AG08395 (cell line): ENCODE measurements at regions not wholly inside any gene's neighbourhood (a gene's known extent, or its start where the extent isn't known, plus 50 kb on each side); places are given as distances from the start of the nearest gene placed in this dataset.
"Not testable (repeated sequence)": the region's sequence is repeated elsewhere in the genome, so short reads cannot be mapped to it uniquely, and the experiment has no call there.

Source experiments
- DNase-seq: peaks from one replicate; pipeline ENCODE4 v3.0.0; 2012; ENCODE audit warnings: mixed read lengths, low spot score

DNA sequence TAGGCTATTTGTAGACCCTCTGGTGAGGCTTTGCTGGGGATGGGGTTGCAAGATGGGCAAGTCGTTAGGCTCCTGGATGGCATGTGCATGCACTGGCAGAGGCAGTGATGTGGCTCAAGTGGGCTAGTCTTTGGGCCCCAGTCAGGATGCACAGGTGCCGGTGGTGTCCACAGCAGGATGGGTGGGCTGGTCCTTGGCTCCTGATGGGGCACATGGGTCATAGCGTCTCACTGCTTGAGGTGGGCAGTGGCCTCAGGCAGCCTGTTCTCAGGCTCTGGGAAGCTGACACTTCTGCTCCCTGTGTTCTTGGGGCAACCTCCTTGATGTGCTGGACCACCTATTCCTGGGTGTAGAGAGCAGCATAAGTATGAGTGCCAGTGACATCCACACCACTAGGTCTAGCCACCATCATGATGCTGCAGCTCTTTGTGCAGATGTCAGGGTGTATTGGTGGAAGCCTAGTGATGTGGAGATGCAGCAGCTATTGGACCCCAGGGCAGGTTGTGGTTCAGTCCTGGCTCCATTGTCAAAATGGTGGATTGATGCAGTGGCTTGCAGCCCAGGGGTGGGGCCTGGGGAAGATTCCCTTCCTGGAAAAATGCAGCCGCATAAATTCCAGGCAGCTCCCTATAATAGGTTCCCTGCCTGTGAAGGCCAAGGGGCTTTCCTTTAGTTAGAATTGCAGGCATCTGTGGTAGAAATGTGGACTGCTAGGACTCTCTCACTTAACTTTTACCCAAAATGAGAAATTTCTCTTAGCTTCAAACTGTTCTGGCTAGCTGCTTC lies 742.5 kb upstream of the MDGA2 start:
- DNase-seq, result no peak

DNA sequence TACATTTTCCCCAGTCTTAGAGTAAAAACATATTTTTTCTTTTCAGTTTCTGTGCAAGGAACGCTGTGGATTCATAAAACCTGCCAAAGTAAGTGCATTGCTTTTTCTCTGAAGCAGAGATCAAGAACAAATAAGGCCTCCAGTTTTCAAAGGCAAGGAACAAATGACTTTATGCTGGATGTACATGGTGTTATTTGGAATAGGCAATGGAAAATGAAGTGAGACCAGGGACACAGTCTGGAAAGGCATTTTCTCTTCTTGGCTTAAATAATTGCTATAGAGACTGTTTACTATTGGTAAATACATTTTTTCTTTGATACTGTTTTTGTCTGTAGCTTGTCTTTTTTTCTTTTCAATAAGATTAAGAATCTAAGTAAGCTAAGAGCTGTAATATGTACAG lies 725.9 kb upstream of the MDGA2 start:
- no peak for DNase-seq

DNA sequence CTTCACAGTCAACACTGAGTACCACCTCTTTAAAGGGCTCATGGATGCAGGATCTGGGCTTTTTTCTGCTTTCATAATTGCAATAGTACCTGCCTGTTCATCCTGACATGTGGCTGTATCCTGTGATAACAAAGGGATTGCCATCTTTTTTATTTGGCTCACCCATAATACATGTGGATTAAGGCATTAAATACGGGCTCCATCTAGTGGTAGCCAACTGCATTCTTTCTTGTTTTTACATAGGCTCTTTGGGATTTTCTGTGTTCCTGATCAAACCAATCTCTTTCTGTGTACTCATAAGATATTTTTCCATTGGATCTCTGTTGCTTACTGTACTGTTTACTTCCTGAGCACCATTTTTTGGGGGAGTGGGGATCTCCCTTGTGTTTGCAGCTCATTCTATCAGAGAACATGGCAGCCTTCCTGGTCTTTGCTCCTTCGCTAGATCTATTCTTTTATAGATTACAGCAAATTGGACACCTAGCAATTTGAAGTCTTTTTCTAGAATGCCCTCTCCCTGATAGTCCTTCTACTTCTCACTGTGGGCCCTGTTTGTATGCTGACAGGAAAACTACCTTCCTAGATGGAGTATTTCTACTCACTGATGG lies 723.4 kb upstream of the MDGA2 start:
- peak; percentile 3 for DNase-seq

DNA sequence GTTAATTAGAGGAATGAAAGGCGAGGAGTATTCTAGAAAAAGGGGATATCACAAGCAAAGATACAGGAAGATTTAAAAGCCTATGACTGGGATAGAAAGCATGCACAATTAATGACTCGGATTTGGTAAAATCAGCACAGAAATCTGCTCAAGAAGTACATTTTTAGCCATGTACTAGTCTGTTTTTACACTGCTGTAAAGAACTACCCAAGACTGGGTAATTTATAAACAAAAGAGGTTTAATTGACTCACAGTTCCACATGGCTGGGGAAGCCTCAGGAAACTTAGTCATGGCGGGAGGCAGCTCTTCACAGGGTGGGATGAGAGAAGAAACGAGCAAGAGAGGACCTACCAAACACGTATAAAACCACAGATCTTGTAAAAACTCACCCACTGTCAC lies 716.3 kb upstream of the MDGA2 start:
- no peak for DNase-seq

DNA sequence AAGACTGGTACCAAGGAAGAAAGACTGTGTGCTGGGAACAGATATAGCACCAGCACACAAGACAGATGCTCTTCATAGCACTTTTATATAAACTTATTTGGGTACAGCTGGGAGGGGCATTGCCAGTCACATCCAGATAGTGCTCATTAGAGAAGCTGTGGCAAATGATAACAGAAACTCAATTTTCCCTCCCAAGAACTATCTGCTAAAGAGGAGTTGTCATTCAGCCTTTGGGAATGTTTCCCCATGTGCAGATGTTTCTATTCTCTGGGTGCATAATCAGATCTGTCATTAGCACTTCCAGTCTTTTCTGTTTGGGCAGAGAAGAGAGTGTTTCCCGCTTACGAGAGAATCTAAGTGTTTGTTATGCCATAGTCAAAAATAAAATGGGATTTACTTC lies 714.9 kb upstream of the MDGA2 start:
- DNase-seq, result no peak

DNA sequence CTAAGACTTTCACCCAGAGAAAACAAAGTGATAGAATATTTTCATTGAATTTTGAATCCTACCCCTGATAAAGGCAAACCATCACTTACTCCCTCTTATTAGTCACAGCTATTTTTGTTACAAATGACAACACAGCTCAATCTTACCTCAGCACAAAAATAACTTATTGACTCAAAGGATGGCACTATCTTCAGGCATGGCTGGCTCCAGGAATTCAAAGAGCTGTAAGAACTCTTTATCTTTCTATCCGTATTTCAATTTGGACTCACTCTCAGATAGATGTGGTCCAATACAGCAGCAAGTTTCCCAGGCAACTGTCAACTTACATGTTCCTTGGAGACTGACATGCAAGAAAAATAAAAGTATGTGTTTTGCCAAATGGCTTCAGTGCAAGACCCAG lies 709.4 kb upstream of the MDGA2 start:
- DNase-seq, result no peak

DNA sequence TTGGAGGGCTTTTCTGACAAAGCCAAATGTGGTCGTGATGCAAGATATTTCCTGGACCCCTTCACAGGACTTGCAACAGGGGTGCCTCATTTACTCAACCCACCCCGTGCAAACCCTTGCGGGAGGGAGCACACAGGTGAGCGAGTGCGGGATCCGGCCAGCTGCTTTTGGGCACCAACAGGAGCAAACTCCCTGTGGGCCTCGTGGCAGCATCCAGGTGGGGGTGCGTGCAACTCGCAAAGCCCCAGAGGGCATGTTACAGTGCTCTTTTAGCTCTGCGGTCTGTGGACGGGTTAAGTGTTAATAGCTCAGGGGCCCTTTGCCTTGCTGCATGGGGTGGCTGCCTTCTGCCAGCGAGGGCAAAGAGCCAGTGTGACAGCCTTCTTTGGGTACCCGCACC lies 707.6 kb upstream of the MDGA2 start:
- no peak for DNase-seq

DNA sequence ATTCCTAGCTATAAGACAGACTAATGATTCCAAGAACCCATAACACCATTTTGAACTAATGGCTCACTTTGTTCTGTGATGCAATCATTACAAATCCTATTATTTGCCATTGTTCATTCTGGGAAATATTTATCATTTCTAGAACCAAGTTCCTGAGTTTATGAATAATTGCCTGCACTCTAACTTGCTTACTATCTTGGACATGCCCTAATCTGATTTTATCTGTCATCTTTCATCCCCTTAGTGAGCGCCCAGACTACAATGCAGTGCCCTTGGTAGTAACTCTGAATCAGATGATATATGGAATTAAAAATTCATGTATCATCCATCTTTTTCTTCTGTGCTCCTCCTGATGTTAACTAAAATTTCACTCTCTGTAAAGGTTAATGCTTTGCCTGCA lies 703.1 kb upstream of the MDGA2 start:
- no peak for DNase-seq

DNA sequence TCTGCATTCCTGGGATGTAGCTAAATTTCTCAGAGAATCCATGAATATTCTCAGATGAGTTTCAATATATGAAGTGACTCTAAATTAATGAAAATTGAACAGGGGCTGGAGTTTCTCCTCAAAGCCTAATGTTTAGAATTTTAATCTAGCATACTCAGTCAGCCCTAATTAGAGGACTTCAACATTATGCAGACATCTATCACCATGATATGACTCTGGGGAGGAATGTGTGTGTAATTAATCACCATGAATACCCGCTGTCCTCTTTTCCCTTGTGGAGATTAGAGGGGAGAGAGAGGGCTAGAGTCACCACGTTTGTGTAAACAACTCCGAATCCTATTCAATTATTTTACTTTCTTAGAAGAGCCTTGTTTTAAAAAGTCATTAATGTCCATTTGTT lies 698.6 kb upstream of the MDGA2 start:
- DNase-seq, result no peak

DNA sequence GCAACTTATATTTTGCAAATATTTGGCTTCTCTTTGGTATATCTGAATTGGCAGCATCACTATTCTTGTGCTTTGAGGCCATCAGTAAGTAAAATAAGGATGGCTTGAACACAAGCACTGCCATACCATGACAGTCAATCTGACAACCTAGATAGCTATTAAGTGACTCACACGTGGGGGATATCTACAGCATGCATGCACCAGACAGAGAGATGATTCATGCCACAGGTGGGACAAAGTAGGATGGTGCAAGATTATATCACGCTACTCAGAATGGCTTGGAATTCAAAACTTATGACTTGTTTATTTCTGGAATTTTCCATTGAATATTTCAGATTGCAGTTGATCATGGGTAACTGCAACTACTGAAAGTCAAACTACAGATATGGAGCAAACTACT lies 675.6 kb upstream of the MDGA2 start:
- no peak for DNase-seq

DNA sequence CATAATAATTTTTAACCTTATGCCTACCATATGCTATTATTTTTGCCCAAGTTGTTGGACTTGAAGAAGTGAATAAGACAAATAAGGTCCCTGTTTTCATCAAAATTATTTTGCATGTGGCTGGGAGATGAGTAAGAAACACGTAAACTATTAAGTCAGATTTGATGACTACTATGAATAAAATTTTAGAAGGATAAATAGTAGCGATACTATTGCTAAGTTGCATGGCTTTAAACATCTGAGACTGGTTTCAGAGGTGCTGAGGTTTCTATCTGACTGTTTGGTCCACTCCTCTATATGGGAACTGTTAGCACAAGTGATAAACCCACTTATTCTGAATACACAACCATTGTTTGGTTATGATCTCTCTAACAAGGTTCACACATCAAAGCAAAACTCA lies 674.3 kb upstream of the MDGA2 start:
- DNase-seq, result no peak

DNA sequence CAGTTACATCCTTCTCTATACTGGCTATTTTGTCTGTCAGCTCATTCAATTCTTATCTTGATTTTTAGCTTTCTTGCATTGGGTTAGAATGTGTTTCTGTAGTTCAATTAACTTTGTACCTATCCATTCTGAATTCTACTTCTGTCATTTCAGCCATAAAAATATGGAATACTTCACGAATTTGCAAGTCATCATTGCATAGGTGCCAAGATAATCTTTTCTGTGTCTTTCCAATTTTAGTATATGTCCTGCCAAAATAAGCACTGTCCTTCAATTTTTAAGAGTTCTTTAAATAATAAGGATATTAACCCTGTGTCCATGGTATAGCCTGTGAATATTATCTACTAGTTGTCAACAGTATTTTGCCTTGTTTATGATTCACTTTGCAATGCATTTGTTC lies 665.7 kb upstream of the MDGA2 start:
- DNase-seq, result no peak

DNA sequence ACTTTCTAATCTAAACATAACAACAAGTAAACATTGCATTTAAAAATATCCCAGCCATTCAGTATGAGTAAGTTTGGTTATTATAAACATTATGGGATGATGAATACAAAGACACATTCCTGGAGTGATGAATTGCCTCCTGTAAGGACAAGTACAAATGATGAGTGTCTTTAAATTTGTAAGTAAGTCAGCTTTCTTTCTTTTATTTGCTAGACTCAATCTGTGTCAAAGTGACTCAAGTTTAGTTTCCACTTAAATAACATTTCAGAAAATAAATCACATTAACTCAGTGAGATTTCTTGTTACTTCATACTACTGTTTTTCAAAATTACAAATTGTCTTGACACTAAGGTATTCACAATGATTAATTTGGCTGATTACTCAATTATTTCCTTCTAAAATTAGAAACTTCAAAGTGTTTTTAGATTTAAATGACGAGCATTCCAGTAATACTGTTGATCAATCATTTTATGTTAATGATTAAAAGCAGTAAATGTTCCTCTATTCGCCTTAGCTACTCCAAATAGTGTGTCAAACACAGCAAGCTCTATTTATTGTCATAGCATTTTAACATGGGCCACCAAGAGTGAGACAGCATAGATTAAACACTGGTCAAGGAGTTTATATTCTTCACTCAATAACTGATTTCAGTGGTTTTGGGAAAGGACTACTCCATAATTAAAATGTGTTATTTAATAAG lies 658.0 kb upstream of the MDGA2 start:
- no peak for DNase-seq

DNA sequence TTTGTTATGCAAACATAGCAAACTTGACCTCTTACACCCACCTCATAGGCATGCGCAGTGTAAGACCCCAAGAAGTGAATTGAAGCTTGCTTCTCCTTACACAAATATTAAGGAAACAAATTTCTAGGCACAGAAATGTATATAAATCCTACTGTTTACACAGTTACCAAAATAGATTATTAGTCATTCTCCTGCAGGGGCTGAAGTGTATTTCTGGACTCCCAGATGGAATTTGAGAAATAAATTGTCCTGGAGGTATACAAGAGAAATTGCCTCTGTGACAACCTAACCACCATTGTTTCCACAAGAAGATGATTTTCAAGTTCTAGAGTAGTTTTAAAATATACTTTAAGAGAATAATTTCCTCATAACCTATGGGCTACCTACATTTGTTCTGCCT lies 656.0 kb upstream of the MDGA2 start:
- no peak for DNase-seq

DNA sequence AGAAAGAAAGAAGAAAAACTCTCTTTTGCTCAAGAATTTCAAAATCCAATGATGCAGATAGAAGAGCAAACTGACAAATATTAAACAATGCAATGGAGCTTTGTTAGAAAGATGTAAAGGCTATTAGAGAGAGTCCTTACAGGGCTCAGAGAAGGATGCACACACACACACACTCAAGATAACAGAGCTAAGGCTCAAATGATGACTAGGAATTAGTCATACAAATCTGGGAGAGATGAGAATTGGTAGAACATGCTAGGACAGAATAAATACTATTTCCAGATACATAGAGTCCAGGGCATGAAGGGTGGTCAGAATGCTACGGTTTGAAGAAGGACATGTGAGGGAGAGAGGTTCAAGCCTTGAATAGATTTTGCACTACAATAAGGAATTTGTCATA lies 650.1 kb upstream of the MDGA2 start:
- DNase-seq, result no peak

DNA sequence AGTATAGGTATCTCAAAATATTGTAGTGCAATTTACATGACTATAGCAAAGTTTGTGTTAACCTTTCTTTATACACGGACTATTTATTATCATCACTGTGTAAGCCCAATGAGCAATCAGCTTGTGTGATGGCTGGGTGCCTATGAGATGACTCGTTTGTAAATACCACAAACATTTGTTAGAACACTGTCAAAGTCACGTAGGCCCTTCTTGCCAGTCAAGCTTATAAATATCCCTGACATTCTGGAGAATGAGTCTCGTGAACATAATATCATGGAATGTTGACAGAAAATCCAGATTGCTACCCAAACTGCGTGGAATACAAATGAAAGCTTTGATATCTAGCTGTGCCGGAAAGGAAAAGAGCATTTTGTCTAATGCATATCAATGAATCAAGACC lies 648.3 kb upstream of the MDGA2 start:
- DNase-seq, result no peak

DNA sequence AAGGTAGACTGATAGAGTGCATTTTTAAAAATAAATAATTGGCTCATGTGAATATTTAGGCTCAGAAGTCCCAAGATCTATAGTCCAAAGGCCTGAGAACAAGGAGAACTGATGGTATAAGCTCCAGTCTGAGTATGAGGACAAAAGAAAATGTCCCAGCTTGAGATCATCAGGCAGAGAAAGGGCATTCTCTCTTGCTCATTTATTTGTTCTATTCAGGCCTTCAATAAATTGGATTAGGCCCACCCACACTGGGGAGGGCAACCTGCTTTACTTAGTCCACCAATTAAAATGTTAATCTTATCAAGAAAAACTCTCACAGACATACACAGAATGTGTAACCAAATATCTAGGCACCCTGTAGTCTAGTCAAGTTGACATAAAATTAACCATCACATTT lies 644.4 kb upstream of the MDGA2 start:
- DNase-seq, result no peak

DNA sequence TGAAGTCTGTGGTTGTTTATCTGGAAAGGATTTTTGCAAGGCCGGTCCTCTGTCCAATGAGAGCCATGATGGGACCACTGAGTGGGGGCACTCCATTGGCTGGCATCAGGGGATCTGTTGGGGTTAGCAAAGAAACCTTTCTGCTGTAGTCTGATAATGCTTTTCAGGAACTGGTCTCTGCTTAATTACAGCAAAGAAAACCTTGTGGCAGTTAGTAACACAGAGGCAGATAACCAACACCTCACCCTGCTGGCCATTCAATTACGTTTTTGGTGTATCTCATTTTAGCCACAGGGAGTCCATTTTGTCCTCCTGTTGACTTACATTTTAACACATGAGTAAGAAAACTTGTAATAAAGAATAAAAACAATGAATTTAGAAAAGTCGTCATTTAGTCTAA lies 629.3 kb upstream of the MDGA2 start:
- no peak for DNase-seq

DNA sequence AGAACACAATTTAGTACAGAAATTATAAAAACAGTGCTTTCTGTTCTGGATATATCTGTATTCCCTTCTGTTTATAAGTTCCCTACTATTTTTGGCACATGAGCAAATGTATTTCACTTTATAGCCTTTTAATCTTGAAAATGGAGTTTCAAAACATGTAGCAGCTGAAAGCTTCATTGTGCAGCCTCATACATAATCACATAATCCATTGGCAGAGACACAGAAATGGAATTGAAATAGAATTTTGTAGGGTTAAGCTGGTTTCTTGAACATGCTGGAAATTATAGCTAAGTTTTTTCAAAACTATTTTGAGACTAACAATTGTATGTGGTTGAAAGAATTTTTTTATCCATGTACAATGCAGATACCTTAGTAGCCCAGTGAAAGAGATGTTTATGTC lies 614.3 kb upstream of the MDGA2 start:
- DNase-seq, result no peak

DNA sequence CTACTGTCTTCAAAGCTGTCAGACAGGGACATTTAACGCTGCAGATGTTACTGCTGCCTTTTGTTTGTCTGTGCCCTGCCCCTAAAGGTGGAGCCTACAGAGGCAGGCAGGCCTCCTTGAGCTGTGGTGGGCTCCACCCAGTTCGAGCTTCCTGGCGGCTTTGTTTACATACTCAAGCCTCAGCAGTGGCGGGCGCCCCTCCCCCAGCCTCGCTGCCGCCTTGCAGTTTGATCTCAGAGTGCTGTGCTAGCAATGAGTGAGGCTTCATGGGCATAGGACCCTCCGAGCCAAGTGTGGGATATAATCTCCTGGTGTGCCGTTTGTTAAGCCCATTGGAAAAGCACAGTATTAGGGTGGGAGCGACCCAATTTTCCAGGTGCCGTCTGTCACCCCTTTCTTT lies 609.8 kb upstream of the MDGA2 start:
- not testable (repeated sequence) for DNase-seq

DNA sequence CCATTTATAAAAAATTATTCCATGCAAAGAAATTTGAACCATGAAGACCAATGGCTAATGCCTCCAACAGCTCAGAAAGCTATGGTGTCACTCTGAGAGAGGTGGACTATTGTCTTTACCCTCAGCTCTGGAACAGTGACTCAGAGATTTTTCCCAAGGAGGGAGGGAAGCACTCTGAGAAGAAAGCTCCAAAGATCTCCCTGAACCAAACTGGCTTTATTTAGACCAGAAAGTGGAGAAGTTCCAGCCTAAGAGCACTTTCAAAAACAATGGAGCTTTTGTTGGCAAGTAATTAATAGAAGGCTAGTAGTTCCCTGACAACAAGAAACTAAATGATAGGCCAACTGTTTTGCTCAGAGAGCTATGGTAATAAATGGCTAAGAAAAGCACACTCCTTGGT lies 599.9 kb upstream of the MDGA2 start:
- no peak for DNase-seq

DNA sequence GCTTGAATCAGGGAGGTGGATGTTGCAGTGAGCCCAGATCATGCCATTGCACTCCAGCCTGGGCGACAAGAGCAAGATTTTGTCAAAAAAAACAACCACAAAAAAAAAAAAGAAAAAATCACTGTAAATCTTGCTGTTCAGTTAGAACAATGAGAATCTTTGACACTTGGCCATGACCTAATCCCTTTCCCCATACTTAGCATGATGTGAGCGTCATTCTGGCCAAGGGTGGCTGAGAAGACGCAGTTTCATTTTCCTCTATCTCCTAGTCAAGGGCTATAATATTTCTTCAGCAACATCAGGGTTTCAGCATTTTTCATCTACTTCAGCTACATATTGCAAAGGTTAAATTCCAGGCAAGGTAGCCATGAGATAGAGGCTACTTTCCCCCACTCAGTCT lies 599.4 kb upstream of the MDGA2 start:
- DNase-seq, result no peak

DNA sequence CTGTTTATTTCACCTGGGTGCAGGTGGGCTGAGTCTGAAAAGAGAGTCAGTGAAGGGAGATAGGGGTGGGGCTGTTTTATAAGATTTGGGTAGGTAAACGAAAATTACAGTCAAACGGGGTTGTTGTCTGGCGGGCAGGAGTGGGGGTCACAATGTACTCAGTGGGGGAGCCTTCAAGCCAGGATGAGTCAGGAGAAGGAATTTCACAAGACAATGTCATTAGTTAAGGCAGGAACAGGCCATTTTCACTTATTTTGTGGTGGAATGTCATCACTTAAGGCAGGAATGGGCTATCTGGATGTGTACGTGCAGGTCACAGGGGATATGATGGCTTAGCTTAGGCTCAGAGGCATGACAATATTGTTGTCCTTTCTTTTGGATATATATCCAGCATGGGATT lies 592.5 kb upstream of the MDGA2 start:
- DNase-seq, result not testable (repeated sequence)

DNA sequence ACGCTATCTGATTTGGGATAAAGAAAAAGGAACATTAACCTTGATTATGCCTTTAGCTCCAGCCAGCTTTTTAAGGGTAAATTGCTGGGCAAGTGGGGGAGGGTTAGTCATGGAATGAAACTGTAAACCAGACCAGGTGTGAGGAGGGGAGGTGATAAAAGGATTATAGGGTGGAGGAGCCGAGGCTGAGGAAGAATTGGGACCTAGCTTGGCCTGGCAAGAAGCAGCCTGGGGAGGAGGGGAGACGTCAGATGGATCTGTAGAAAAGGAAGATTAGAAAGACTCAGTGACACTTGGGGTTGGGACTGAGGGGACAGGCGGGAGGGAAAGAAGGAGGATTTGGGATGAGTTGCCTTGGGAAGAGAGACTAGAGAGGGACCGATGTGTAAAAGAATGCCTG lies 590.8 kb upstream of the MDGA2 start:
- DNase-seq, result not testable (repeated sequence)
